Activated B cell treated with CpG ODN at 0.5 μM for 24 hours (primary cell): ENCODE measurements at regions not wholly inside any gene's neighbourhood (a gene's known extent, or its start where the extent isn't known, plus 50 kb on each side); places are given as distances from the start of the nearest gene placed in this dataset.
A peak's percentile ranks its signal among the peaks of the same experiment; 100 is the strongest.

Source experiments
- ATAC-seq: fragments of 200-7000 bp; cut with Tn5 transposase; one replicate; pipeline ENCODE4 v1.10.0; 2021; ENCODE audit warnings: low read depth, mild to moderate bottlenecking, moderate library complexity
- CTCF ChIA-PET: fragments of 350-600 bp; sonication (Branson Sonifier 250); formaldehyde crosslinking; loops from one replicate; lab custom pipeline; 2021; ENCODE audit warnings: antibody characterized with exemption; lab: Charles Lee
- POLR2A ChIA-PET: fragments of 350-600 bp; sonication (Branson Sonifier 250); formaldehyde crosslinking; loops from one replicate; lab custom pipeline; 2021; ENCODE audit warnings: antibody characterized with exemption; lab: Charles Lee
- DNase-seq: peaks from one replicate; pipeline ENCODE4 v3.0.0; 2022
- H3K27ac Mint-ChIP-seq: one replicate; pipeline ENCODE4 v1.8.0; 2020; ENCODE audit warnings: mixed read lengths
- H3K27me3 Mint-ChIP-seq: one replicate; pipeline ENCODE4 v1.8.0; 2021; ENCODE audit warnings: mixed read lengths
- H3K36me3 Mint-ChIP-seq: one replicate; pipeline ENCODE4 v1.8.0; 2021; ENCODE audit warnings: low read depth, mixed read lengths
- H3K4me1 Mint-ChIP-seq: one replicate; pipeline ENCODE4 v1.8.0; 2021; ENCODE audit warnings: mixed read lengths
- H3K4me3 Mint-ChIP-seq: one replicate; pipeline ENCODE4 v1.8.0; 2020; ENCODE audit warnings: mild to moderate bottlenecking, mixed read lengths
- H3K9me3 Mint-ChIP-seq: one replicate; pipeline ENCODE4 v1.8.0; 2020; ENCODE audit warnings: mixed read lengths
- CTCF ChIP-seq: fragments of 200-600 bp; IDR thresholded peaks from one replicate; pipeline ENCODE4 v1.8.0; 2022; ENCODE audit warnings: antibody characterized with exemption, mild to moderate bottlenecking
- intact Hi-C: fragments of 100-400 bp; cut with micrococcal nuclease; formaldehyde crosslinking; loops from one replicate; pipeline ENCODE4 v1.15.1; 2024

GRCh38 chr15:69724333-69724732 lies 271.7 kb downstream of the RPLP1 start:
- Mint-ChIP-seq H3K9me3 (no peaks in the 10 kb centered on the region), H3K36me3 (no peaks in the 10 kb centered on the region), H3K27ac (no peak overlapping the region), H3K4me3 (no peak overlapping the region), H3K27me3 (peaks cover 3% of the 10 kb centered on the region), H3K4me1 (peaks cover 55% of the 10 kb centered on the region)
- ChIA-PET CTCF (interaction anchor here (1.1 kb wide), 2 partner anchors 742 to 998 kb away, joined by 3 read pairs; no protein-coding TSS in a partner anchor), POLR2A (no interaction called here)
- ATAC-seq (no peak), DNase-seq (no peak)
- no peak for TF ChIP-seq CTCF
- intact Hi-C loops = loop anchor here (10.0 kb wide), 1 partner anchor 1000 kb away; no protein-coding TSS in a partner anchor

- Mint-ChIP-seq H3K9me3 (no peaks in the 10 kb centered on the region), H3K4me1 (peaks cover 46% of the 10 kb centered on the region), H3K27ac (no peak overlapping the region), H3K27me3 (peaks cover 3% of the 10 kb centered on the region), H3K36me3 (no peaks in the 10 kb centered on the region), H3K4me3 (no peak overlapping the region)
- POLR2A ChIA-PET = interaction anchor here (0.5 kb wide), 1 partner anchor 33 kb away, joined by 5 read pairs; no protein-coding TSS in a partner anchor
- CTCF ChIA-PET = interaction anchor here (1.1 to 1.2 kb wide), 3 partner anchors 57 to 997 kb away, joined by 3 to 4 read pairs (median 3); no protein-coding TSS in a partner anchor
- DNase-seq (no peak), ATAC-seq (no peak)
- intact Hi-C loops = loop anchor here (5.0 to 10.0 kb wide), 3 partner anchors 203 to 1000 kb away; no protein-coding TSS in a partner anchor
- no peak for TF ChIP-seq CTCF
Observed at GRCh38 chr15:69725275-69725674, 272.7 kb downstream of the RPLP1 start.

GRCh38 chr15:69725957-69726356 lies 273.3 kb downstream of the RPLP1 start:
- H3K4me3 Mint-ChIP-seq = no peak overlapping the region
- TF ChIP-seq CTCF = no peak
- H3K9me3 Mint-ChIP-seq = no peaks in the 10 kb centered on the region
- ChIA-PET CTCF (interaction anchor here (1.2 kb wide), 1 partner anchor 58 kb away, joined by 4 read pairs; no protein-coding TSS in a partner anchor), POLR2A (no interaction called here)
- ATAC-seq (peak; percentile 47), DNase-seq (no peak)
- H3K27ac Mint-ChIP-seq = no peak overlapping the region
- no peaks in the 10 kb centered on the region for H3K36me3 Mint-ChIP-seq
- H3K27me3 Mint-ChIP-seq = peaks cover 3% of the 10 kb centered on the region
- intact Hi-C loops = loop anchor here (5.0 to 10.0 kb wide), 3 partner anchors 204 to 999 kb away; no protein-coding TSS in a partner anchor
- H3K4me1 Mint-ChIP-seq = peaks cover 40% of the 10 kb centered on the region

- no peak overlapping the region for H3K27ac Mint-ChIP-seq
- no peak for DNase-seq
- H3K36me3 Mint-ChIP-seq = no peaks in the 10 kb centered on the region
- H3K4me3 Mint-ChIP-seq = no peak overlapping the region
- intact Hi-C loops = loop anchor here (5.0 to 10.0 kb wide), 3 partner anchors 205 to 997 kb away; no protein-coding TSS in a partner anchor
- H3K9me3 Mint-ChIP-seq = no peaks in the 10 kb centered on the region
- POLR2A ChIA-PET = interaction anchor here (0.7 kb wide), 1 partner anchor 371 kb away, joined by 4 read pairs; the partner anchor contains the start of gene TLE3
- no peak for TF ChIP-seq CTCF
- no peak for ATAC-seq
- peaks cover 26% of the 10 kb centered on the region for H3K4me1 Mint-ChIP-seq
- CTCF ChIA-PET = interaction anchor here (1.1 to 1.6 kb wide), 4 partner anchors 150 to 345 kb away, joined by 3 to 4 read pairs (median 3); no protein-coding TSS in a partner anchor
- H3K27me3 Mint-ChIP-seq = peaks cover 3% of the 10 kb centered on the region
Observed at GRCh38 chr15:69727121-69727924, 274.7 kb downstream of the RPLP1 start.
